HL-60 (cell line): ENCODE measurements at regions not wholly inside any gene's neighbourhood (a gene's known extent, or its start where the extent isn't known, plus 50 kb on each side); places are given as distances from the start of the nearest gene placed in this dataset.

Experiments used
- DNase-seq, 2 experiments: peaks; one replicate each; pipeline ENCODE4 v3.0.0-alpha.2; 2010 to 2020; ENCODE audit warnings: low read depth in 1 of 2, low spot score in 1 of 2
- H3K27ac ChIP-seq: fragments of 250-450 bp; sonication (Bioruptor Pico); replicated peaks from 2 replicates; pipeline ENCODE4 v1.5.1; 2020; ENCODE audit warnings: mild to moderate bottlenecking, moderate library complexity
- H3K27me3 ChIP-seq: fragments of 250-450 bp; sonication (Bioruptor Pico); 2 replicates; pipeline ENCODE4 v1.5.1; 2021; ENCODE audit warnings: mild to moderate bottlenecking, moderate library complexity; ENCODE audit not compliant: insufficient read depth, poor library complexity, severe bottlenecking
- H3K4me3 ChIP-seq: replicated peaks from 2 replicates; pipeline ENCODE4 v1.5.1; 2011; ENCODE audit warnings: mild to moderate bottlenecking, control low read depth, low read length; ENCODE audit not compliant: insufficient read depth
- CTCF ChIP-seq: IDR thresholded peaks from one replicate; pipeline ENCODE4 v1.5.1; 2011; ENCODE audit warnings: low read length, control low read depth, inconsistent platforms; ENCODE audit not compliant: insufficient read depth
- GABPA ChIP-seq: IDR thresholded peaks from 2 replicates; pipeline ENCODE4 v1.6.1; 2012; ENCODE audit warnings: low read depth
- POLR2AphosphoS5 ChIP-seq: IDR thresholded peaks from 2 replicates; pipeline ENCODE4 v1.6.1; 2012; ENCODE audit warnings: low read depth
- REST ChIP-seq: IDR thresholded peaks from 2 replicates; pipeline ENCODE4 v1.6.1; 2012; ENCODE audit warnings: low read depth; ENCODE audit not compliant: insufficient replicate concordance
- SPI1 ChIP-seq: IDR thresholded peaks from 2 replicates; pipeline ENCODE4 v1.6.1; 2012; ENCODE audit warnings: low read depth, mild to moderate bottlenecking, borderline replicate concordance

- Histone ChIP-seq H3K27ac (no peak overlapping the region), H3K4me3 (no peak overlapping the region), H3K27me3 (peaks cover 2% of the 10 kb centered on the region)
- no peak for DNase-seq
- TF ChIP-seq CTCF (no peak), POLR2AphosphoS5 (no peak), GABPA (no peak), SPI1 (no peak), REST (no peak)
Measured at GRCh38 chr4:85058551-85058950, 92.1 kb upstream of the WDFY3 start.

GRCh38 chr4:85061974-85062373, 95.5 kb upstream of the WDFY3 start:
- no peak for DNase-seq
- H3K4me3 ChIP-seq, result no peak overlapping the region
- TF ChIP-seq REST, result no peak
- TF ChIP-seq POLR2AphosphoS5, result no peak
- TF ChIP-seq GABPA, result no peak
- TF ChIP-seq CTCF, result no peak
- TF ChIP-seq SPI1, result no peak
- H3K27ac ChIP-seq, result no peak overlapping the region
- H3K27me3 ChIP-seq, result peaks cover 2% of the 10 kb centered on the region

GRCh38 chr4:85062466-85062865, 96.0 kb upstream of the WDFY3 start:
- Histone ChIP-seq H3K27me3 (peaks cover 2% of the 10 kb centered on the region), H3K27ac (no peak overlapping the region), H3K4me3 (no peak overlapping the region)
- TF ChIP-seq REST (no peak), SPI1 (no peak), GABPA (no peak)
- no peak for DNase-seq

GRCh38 chr4:85067342-85067741, 100.9 kb upstream of the WDFY3 start:
- no peak for DNase-seq
- no peak overlapping the region for H3K4me3 ChIP-seq
- H3K27ac ChIP-seq, result no peak overlapping the region
- TF ChIP-seq POLR2AphosphoS5, result no peak
- no peak for TF ChIP-seq SPI1
- no peak for TF ChIP-seq CTCF
- no peak for TF ChIP-seq REST
- TF ChIP-seq GABPA, result no peak
- no peaks in the 10 kb centered on the region for H3K27me3 ChIP-seq
